HL-60 (cell line): ENCODE measurements at regions not wholly inside any gene's neighbourhood (a gene's known extent, or its start where the extent isn't known, plus 50 kb on each side); places are given as distances from the start of the nearest gene placed in this dataset.

Experiments
- CTCF ChIP-seq: IDR thresholded peaks from one replicate; pipeline ENCODE4 v1.5.1; 2011; ENCODE audit warnings: low read length, control low read depth, inconsistent platforms; ENCODE audit not compliant: insufficient read depth
- GABPA ChIP-seq: IDR thresholded peaks from 2 replicates; pipeline ENCODE4 v1.6.1; 2012; ENCODE audit warnings: low read depth
- POLR2AphosphoS5 ChIP-seq: IDR thresholded peaks from 2 replicates; pipeline ENCODE4 v1.6.1; 2012; ENCODE audit warnings: low read depth
- REST ChIP-seq: IDR thresholded peaks from 2 replicates; pipeline ENCODE4 v1.6.1; 2012; ENCODE audit warnings: low read depth; ENCODE audit not compliant: insufficient replicate concordance
- SPI1 ChIP-seq: IDR thresholded peaks from 2 replicates; pipeline ENCODE4 v1.6.1; 2012; ENCODE audit warnings: low read depth, mild to moderate bottlenecking, borderline replicate concordance

GRCh38 chr4:151997461-151997860 is 236.7 kb upstream of the GATB start:
- TF ChIP-seq CTCF (no peak), POLR2AphosphoS5 (no peak), GABPA (no peak), SPI1 (no peak), REST (no peak)
